ENCODE measurements at regions not wholly inside any gene's neighbourhood (a gene's known extent, or its start where the extent isn't known, plus 50 kb on each side); places are given as distances from the start of the nearest gene placed in this dataset.

DNA sequence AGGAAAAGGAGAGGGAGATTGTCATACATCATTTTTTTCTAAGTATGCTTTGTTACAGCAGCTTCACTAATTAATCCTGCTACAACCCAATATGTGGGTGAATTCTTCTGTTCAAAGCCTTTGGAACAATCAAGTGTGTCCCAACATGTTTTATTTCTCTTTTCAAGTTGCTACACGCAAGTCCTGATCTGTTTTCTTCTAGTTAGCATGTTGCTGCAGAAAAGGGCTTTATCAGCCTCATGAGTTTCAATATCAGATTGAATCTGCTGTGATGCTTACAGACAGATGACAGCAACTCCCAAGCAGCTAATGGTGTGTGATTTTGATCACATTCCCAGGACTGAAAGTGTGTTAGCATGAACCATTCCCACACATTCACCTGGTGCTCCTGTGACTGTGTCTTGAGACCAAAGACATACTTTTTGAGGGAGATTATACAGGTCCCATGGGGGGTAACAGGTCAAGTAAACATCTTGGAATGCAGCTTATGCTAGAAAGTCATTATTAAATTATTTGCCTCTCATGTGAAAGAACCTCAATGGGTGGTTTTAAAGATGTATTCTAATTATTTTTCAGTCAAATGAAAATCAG, 96.9 kb upstream of the KCNJ16 start:
- DNase-seq (ENCODE audit: low read depth), result no peak
- TF ChIP-seq, protein P1, sequence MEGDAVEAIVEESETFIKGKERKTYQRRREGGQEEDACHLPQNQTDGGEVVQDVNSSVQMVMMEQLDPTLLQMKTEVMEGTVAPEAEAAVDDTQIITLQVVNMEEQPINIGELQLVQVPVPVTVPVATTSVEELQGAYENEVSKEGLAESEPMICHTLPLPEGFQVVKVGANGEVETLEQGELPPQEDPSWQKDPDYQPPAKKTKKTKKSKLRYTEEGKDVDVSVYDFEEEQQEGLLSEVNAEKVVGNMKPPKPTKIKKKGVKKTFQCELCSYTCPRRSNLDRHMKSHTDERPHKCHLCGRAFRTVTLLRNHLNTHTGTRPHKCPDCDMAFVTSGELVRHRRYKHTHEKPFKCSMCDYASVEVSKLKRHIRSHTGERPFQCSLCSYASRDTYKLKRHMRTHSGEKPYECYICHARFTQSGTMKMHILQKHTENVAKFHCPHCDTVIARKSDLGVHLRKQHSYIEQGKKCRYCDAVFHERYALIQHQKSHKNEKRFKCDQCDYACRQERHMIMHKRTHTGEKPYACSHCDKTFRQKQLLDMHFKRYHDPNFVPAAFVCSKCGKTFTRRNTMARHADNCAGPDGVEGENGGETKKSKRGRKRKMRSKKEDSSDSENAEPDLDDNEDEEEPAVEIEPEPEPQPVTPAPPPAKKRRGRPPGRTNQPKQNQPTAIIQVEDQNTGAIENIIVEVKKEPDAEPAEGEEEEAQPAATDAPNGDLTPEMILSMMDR (IDR thresholded peaks at IDR 0.05; ENCODE audit: low read length, missing control alignments), result no peak
- no peak overlapping the region for H3K4me3 ChIP-seq (replicated peaks; ENCODE audit: low read depth, low read length)

- TF ChIP-seq, protein P1 (IDR thresholded peaks at IDR 0.05; ENCODE audit: low read length, missing control alignments), result no peak
- no peak for DNase-seq (ENCODE audit: low read depth)
These were observed 93.6 kb upstream of the KCNJ16 start for GRCh38 chr17:69981441-69981840.

DNA sequence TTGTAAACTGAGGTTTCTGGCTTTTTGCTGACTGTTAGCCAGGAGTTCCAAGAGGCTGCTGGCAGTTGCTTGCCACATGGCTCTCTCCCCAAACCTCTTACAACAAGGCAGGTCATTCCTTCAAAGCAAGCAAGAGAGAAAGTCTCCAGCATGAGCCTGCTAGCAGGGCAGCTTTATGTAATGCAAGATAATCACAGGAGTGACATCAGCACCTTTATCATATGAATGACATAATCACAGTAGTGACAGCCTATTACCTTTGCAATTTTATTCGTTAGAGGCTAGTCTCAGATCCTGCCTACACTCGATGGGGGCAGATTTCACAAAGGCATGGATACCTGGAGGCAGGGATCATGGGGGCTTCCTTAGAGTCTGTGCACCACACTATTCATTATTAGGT, 79.5 kb upstream of the KCNJ16 start:
- TF ChIP-seq, protein P1 (IDR thresholded peaks at IDR 0.05; ENCODE audit: low read length, missing control alignments), result no peak
- H3K4me3 ChIP-seq (replicated peaks; ENCODE audit: low read depth, low read length), result no peak overlapping the region
- no peak for DNase-seq (ENCODE audit: low read depth)

More at GRCh38 chr17:69981441-69981840, 93.6 kb upstream of the KCNJ16 start:
- no peak overlapping the region for H3K4me3 ChIP-seq (replicated peaks; ENCODE audit: low read depth, low read length)

DNA sequence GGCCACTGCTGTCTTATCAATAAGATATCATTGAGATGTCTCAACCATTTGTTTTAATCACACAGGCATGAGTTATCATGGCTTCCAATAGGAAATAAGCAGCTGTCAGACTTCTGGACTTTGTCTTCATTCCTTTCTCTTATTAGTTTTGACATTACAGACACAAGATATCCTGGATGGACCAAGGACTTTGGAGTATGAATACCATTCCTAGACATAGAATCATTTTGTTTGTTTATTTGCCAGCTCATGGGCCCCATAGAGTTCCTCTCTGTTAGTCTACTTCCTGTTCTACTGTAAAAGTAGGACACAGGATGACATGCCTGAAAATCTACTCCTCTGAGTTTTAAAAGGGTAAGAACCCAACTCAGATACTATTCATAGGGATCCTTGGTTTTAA, 77.7 kb upstream of the KCNJ16 start:
- peak; percentile 15 for DNase-seq (ENCODE audit: low read depth)
- no peak overlapping the region for H3K4me3 ChIP-seq (replicated peaks; ENCODE audit: low read depth, low read length)
- TF ChIP-seq, protein P1 (IDR thresholded peaks at IDR 0.05; ENCODE audit: low read length, missing control alignments), result no peak

GRCh38 chr17:69999253-69999652, 75.8 kb upstream of the KCNJ16 start:
- no peak for DNase-seq (ENCODE audit: low read depth)
- H3K4me3 ChIP-seq (replicated peaks; ENCODE audit: low read depth, low read length), result no peak overlapping the region
- TF ChIP-seq, protein P1 (IDR thresholded peaks at IDR 0.05; ENCODE audit: low read length, missing control alignments), result no peak

DNA sequence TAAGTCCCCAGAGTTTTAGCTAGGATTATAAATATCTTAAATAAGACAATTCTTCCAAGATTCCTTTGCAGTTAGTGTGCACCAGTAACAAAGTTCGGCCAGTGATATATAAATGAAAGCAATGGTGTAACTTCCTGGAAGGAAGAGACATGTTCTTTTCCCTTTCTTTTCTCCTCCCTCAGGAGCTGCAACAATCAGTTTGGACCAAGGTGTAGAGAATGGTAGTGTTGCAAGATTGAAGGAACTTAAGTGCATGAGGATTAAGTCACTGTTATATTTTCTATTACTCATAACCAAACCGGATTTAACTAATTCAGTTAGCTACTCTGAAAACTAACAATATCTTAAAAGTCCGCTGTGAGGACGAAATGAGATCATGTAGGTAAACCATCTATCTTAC, 68.9 kb upstream of the KCNJ16 start:
- DNase-seq (ENCODE audit: low read depth), result peak; percentile 42
- TF ChIP-seq, protein P1 (IDR thresholded peaks at IDR 0.05; ENCODE audit: low read length, missing control alignments), result no peak
- no peak overlapping the region for H3K4me3 ChIP-seq (replicated peaks; ENCODE audit: low read depth, low read length)

- TF ChIP-seq, protein P1 (IDR thresholded peaks at IDR 0.05; ENCODE audit: low read length, missing control alignments), result no peak
- DNase-seq (ENCODE audit: low read depth), result no peak
- no peak overlapping the region for H3K4me3 ChIP-seq (replicated peaks; ENCODE audit: low read depth, low read length)
These were observed 63.3 kb upstream of the KCNJ16 start for GRCh38 chr17:70011750-70012149.

All from fibroblast of pulmonary artery (primary cell).